GM23338 (cell line): ENCODE measurements at regions not wholly inside any gene's neighbourhood (a gene's known extent, or its start where the extent isn't known, plus 50 kb on each side); places are given as distances from the start of the nearest gene placed in this dataset.

Experiments
- CREB1 ChIP-seq: fragments of 250-450 bp; sonication (Bioruptor Pico); IDR thresholded peaks from 2 replicates; pipeline ENCODE4 v1.5.0; 2020; ENCODE audit warnings: low read depth, mild to moderate bottlenecking, moderate library complexity
- JUNB ChIP-seq: IDR thresholded peaks from one replicate; pipeline ENCODE4 v1.6.1; 2016; ENCODE audit warnings: antibody characterized with exemption; ENCODE audit not compliant: unreplicated experiment
- NANOG ChIP-seq: IDR thresholded peaks from 2 replicates; pipeline ENCODE4 v1.6.1; 2016; ENCODE audit warnings: antibody characterized with exemption, borderline replicate concordance
- REST ChIP-seq: IDR thresholded peaks from one replicate; pipeline ENCODE4 v1.6.1; 2018; ENCODE audit warnings: antibody characterized with exemption; ENCODE audit not compliant: unreplicated experiment
- STAT1 ChIP-seq: IDR thresholded peaks from one replicate; pipeline ENCODE4 v1.6.1; 2016; ENCODE audit warnings: antibody characterized with exemption; ENCODE audit not compliant: unreplicated experiment
- ZNF114 ChIP-seq: fragments of 250-450 bp; sonication (Bioruptor Pico); IDR thresholded peaks from 2 replicates; pipeline ENCODE4 v1.5.0; 2020; ENCODE audit warnings: mild to moderate bottlenecking, moderate library complexity
- ZNF331 ChIP-seq: fragments of 250-450 bp; sonication (Bioruptor Pico); IDR thresholded peaks from 2 replicates; pipeline ENCODE4 v1.5.0; 2020; ENCODE audit warnings: low read depth, mild to moderate bottlenecking, moderate library complexity
- ZNF462 ChIP-seq: fragments of 250-450 bp; sonication (Bioruptor Pico); IDR thresholded peaks from 2 replicates; pipeline ENCODE4 v1.5.0; 2020; ENCODE audit warnings: mild to moderate bottlenecking, moderate library complexity

- TF ChIP-seq ZNF462 (CRISPR knock-in tag) (no peak), REST (no peak), STAT1 (no peak), NANOG (no peak), CREB1 (CRISPR knock-in tag) (no peak), ZNF331 (no peak), JUNB (no peak), ZNF114 (CRISPR knock-in tag) (no peak)
Measured at GRCh38 chr15:46617507-46617906, 982.7 kb downstream of the SQOR start (continued).
